GM23338 (cell line): ENCODE measurements at regions not wholly inside any gene's neighbourhood (a gene's known extent, or its start where the extent isn't known, plus 50 kb on each side); places are given as distances from the start of the nearest gene placed in this dataset.

Experiments used
- ATAC-seq: fragments of 200-7000 bp; cut with Tn5 transposase; 3 replicates; pipeline ENCODE4 v1.9.1; 2020
- DNase-seq: peaks from one replicate; pipeline ENCODE4 v3.0.0-alpha.2; 2015; ENCODE audit warnings: low spot score
- H2AFZ ChIP-seq: fragments of 200-600 bp; sonication (generic); 2 replicates; pipeline ENCODE4 v1.8.0; 2016; ENCODE audit warnings: antibody characterized with exemption, mild to moderate bottlenecking, moderate library complexity
- H3F3A ChIP-seq: fragments of 200-600 bp; sonication (generic); replicated peaks from 2 replicates; pipeline ENCODE4 v1.8.0; 2017; ENCODE audit warnings: antibody characterized with exemption, mixed run types, low read depth
- H3K27ac ChIP-seq: fragments of 200-600 bp; sonication (generic); 2 replicates; pipeline ENCODE4 v1.6.1; 2016; ENCODE audit warnings: low read depth
- H3K27me3 ChIP-seq: fragments of 200-600 bp; sonication (generic); 2 replicates; pipeline ENCODE4 v1.8.0; 2016; ENCODE audit warnings: mild to moderate bottlenecking, mixed run types, moderate library complexity; ENCODE audit not compliant: insufficient read depth
- H3K36me3 ChIP-seq: fragments of 200-600 bp; sonication (generic); 2 replicates; pipeline ENCODE4 v1.8.0; 2016; ENCODE audit warnings: mild to moderate bottlenecking; ENCODE audit not compliant: insufficient read depth
- H3K4me1 ChIP-seq: fragments of 200-600 bp; sonication (generic); 2 replicates; pipeline ENCODE4 v1.8.0; 2016; ENCODE audit warnings: mild to moderate bottlenecking, moderate library complexity; ENCODE audit not compliant: insufficient read depth
- H3K4me2 ChIP-seq: fragments of 200-600 bp; sonication (generic); 2 replicates; pipeline ENCODE4 v1.7.1; 2017; ENCODE audit warnings: mixed run types
- H3K4me3 ChIP-seq: fragments of 200-600 bp; sonication (generic); 2 replicates; pipeline ENCODE4 v1.6.1; 2016; ENCODE audit warnings: mixed run types
- H3K79me2 ChIP-seq: fragments of 200-600 bp; sonication (generic); replicated peaks from 2 replicates; pipeline ENCODE4 v1.8.0; 2017; ENCODE audit warnings: mild to moderate bottlenecking; ENCODE audit not compliant: insufficient read depth
- H3K9me2 ChIP-seq: fragments of 200-600 bp; sonication (generic); 2 replicates; pipeline ENCODE4 v1.8.0; 2017; ENCODE audit not compliant: insufficient read depth
- H4K20me1 ChIP-seq: fragments of 200-600 bp; sonication (generic); replicated peaks from 2 replicates; pipeline ENCODE4 v1.8.0; 2017; ENCODE audit warnings: mild to moderate bottlenecking; ENCODE audit not compliant: insufficient read depth
- H3K27ac Mint-ChIP-seq: 2 replicates; pipeline ENCODE4 v1.8.0; 2020; ENCODE audit warnings: inconsistent platforms, mild to moderate bottlenecking, moderate library complexity, mixed read lengths
- H3K27me3 Mint-ChIP-seq: 3 replicates; pipeline ENCODE4 v1.8.0; 2022; ENCODE audit warnings: low read depth, mild to moderate bottlenecking, moderate library complexity, mixed read lengths, inconsistent platforms; ENCODE audit not compliant: insufficient read depth, poor library complexity
- H3K36me3 Mint-ChIP-seq: 3 replicates; pipeline ENCODE4 v1.8.0; 2021; ENCODE audit warnings: low read depth, mild to moderate bottlenecking, inconsistent platforms, moderate library complexity, mixed read lengths
- H3K4me1 Mint-ChIP-seq: 3 replicates; pipeline ENCODE4 v1.8.0; 2020; ENCODE audit warnings: mild to moderate bottlenecking, inconsistent platforms, mixed read lengths
- H3K4me3 Mint-ChIP-seq: 3 replicates; pipeline ENCODE4 v1.8.0; 2021; ENCODE audit warnings: moderate library complexity, mild to moderate bottlenecking, inconsistent platforms, mixed read lengths
- H3K9me3 Mint-ChIP-seq: 3 replicates; pipeline ENCODE4 v1.8.0; 2020; ENCODE audit warnings: moderate library complexity, mild to moderate bottlenecking, inconsistent platforms, mixed read lengths
- CREB1 ChIP-seq: fragments of 250-450 bp; sonication (Bioruptor Pico); IDR thresholded peaks from 2 replicates; pipeline ENCODE4 v1.5.0; 2020; ENCODE audit warnings: low read depth, mild to moderate bottlenecking, moderate library complexity
- EZH2 ChIP-seq: fragments of 200-600 bp; sonication (generic); IDR thresholded peaks from one replicate; pipeline ENCODE4 v1.8.0; 2017; ENCODE audit warnings: antibody characterized with exemption, mild to moderate bottlenecking, low read depth; ENCODE audit not compliant: unreplicated experiment
- EZH2phosphoT487 ChIP-seq: fragments of 200-600 bp; sonication (generic); IDR thresholded peaks from one replicate; pipeline ENCODE4 v1.8.1; 2018; ENCODE audit warnings: antibody characterized with exemption; ENCODE audit not compliant: unreplicated experiment
- JUNB ChIP-seq: IDR thresholded peaks from one replicate; pipeline ENCODE4 v1.6.1; 2016; ENCODE audit warnings: antibody characterized with exemption; ENCODE audit not compliant: unreplicated experiment
- NANOG ChIP-seq: IDR thresholded peaks from 2 replicates; pipeline ENCODE4 v1.6.1; 2016; ENCODE audit warnings: antibody characterized with exemption, borderline replicate concordance
- POLR2AphosphoS5 ChIP-seq: IDR thresholded peaks from 2 replicates; pipeline ENCODE4 v1.6.1; 2016; ENCODE audit warnings: antibody characterized with exemption, low read depth
- ZNF114 ChIP-seq: fragments of 250-450 bp; sonication (Bioruptor Pico); IDR thresholded peaks from 2 replicates; pipeline ENCODE4 v1.5.0; 2020; ENCODE audit warnings: mild to moderate bottlenecking, moderate library complexity
- ZNF331 ChIP-seq: fragments of 250-450 bp; sonication (Bioruptor Pico); IDR thresholded peaks from 2 replicates; pipeline ENCODE4 v1.5.0; 2020; ENCODE audit warnings: low read depth, mild to moderate bottlenecking, moderate library complexity
- TF ChIP-seq, protein P1 (sequence below), 2 experiments: fragments of 200-600 bp in 1 of 2; sonication (generic) in 1 of 2; conservative IDR thresholded peaks; 2 replicates each; pipeline versions ENCODE4 v1.5.1 to v1.6.1; 2016 to 2017; ENCODE audit warnings: antibody characterized with exemption in 2 of 2, low read depth in 2 of 2, mild to moderate bottlenecking in 2 of 2, moderate library complexity in 1 of 2
- TF ChIP-seq, protein P2 (sequence below): IDR thresholded peaks from 2 replicates; pipeline ENCODE4 v1.6.1; 2016; ENCODE audit warnings: antibody characterized with exemption
- TF ChIP-seq, protein P3 (sequence below): IDR thresholded peaks from one replicate; pipeline ENCODE4 v1.6.1; 2018; ENCODE audit warnings: antibody characterized with exemption; ENCODE audit not compliant: unreplicated experiment

DNA sequence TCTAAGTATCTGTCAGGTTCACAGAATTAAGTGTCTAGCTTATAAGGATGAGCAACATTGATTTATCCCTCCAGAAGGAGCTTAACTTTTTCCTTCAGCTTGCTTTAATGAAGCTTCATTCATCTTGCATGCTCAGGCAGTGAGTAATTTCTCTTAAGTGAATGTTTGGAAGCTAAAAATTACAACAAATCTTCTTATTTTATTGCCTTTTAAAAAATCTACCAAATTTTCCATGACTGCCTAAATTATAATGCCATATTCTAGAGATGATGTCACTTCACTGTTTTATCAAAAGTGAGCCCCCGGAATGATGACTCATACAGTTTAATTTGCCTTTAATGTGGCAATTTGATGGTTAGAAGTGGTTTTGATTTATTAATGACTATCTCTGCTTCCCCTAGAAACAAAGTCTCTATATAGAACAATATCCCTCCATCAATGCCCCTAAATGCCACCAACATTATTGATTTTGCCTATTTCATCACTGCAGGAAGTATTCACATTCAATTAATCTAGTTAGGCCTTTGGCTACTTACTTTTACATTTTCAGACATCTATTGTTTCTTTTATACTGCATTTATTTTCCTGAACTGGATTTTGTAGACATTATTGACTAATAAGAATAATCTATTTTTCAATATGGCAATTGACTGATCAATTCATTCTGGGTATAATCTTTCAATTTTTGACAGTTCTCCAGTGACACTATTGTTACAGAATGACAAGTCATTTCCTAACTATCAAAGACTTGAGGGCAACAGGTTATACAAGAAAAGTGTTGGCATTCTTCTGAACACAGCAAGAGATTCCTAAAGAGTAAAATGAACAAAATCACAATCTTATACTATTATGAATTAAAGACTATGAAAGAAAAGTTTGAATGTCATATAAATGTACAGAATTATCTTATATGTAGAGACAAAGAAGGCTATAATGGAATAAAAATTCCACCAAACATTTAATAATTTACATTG lies 139.3 kb upstream of the ODAD2 start:
- Histone ChIP-seq H3K79me2 (no peaks in the 10 kb centered on the region), H3K36me3 (no peaks in the 10 kb centered on the region), H3F3A (no peaks in the 10 kb centered on the region), H3K27me3 (no peaks in the 10 kb centered on the region), H2AFZ (no peak overlapping the region), H4K20me1 (no peaks in the 10 kb centered on the region), H3K9me2 (no peaks in the 10 kb centered on the region), H3K4me1 (no peaks in the 10 kb centered on the region), H3K4me3 (no peak overlapping the region), H3K4me2 (no peak overlapping the region), H3K27ac (no peak overlapping the region)
- H3K4me1 Mint-ChIP-seq = no peaks in the 10 kb centered on the region
- no peak overlapping the region for H3K27ac Mint-ChIP-seq
- peaks cover 3% of the 10 kb centered on the region for H3K27me3 Mint-ChIP-seq
- peaks cover 18% of the 10 kb centered on the region; the same call in 2 of the 3 replicates for H3K36me3 Mint-ChIP-seq
- peaks cover 18% of the 10 kb centered on the region for H3K9me3 Mint-ChIP-seq
- ATAC-seq = no peak
- TF ChIP-seq ZNF114 (CRISPR knock-in tag) (no peak), POLR2AphosphoS5 (no peak)
- H3K4me3 Mint-ChIP-seq = no peak overlapping the region
- no peak for DNase-seq

DNA sequence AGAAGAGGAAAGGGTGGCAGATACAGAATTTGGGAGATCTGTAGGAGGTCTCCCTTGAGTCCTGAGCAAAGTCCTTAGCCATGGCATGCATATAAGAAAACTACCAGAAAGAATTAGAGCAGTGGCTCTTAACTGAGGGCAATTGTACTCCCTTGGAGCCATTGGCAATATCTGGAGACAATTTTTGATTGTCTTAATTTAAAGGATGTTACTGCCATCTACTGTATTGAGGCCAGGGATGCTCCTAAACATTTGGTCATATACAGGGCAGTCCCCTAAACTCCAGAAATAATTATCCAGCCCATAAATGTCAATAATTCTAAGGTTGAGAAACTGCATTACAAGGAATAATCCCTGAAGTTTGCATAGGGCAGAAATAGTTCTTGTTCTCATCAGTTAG lies 136.4 kb upstream of the ODAD2 start:
- TF ChIP-seq, protein P1, sequence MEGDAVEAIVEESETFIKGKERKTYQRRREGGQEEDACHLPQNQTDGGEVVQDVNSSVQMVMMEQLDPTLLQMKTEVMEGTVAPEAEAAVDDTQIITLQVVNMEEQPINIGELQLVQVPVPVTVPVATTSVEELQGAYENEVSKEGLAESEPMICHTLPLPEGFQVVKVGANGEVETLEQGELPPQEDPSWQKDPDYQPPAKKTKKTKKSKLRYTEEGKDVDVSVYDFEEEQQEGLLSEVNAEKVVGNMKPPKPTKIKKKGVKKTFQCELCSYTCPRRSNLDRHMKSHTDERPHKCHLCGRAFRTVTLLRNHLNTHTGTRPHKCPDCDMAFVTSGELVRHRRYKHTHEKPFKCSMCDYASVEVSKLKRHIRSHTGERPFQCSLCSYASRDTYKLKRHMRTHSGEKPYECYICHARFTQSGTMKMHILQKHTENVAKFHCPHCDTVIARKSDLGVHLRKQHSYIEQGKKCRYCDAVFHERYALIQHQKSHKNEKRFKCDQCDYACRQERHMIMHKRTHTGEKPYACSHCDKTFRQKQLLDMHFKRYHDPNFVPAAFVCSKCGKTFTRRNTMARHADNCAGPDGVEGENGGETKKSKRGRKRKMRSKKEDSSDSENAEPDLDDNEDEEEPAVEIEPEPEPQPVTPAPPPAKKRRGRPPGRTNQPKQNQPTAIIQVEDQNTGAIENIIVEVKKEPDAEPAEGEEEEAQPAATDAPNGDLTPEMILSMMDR (conservative IDR thresholded peaks at IDR 0.05; ENCODE audit: low read depth in 2 of 2) = 0 out of 4 replicates have a peak, but pooled peaks of 1 of the 2 experiments have one; percentile 10
- no peak for TF ChIP-seq JUNB
- H3K27me3 ChIP-seq = no peaks in the 10 kb centered on the region
- no peaks in the 10 kb centered on the region for H3K4me1 ChIP-seq
- ATAC-seq (no peak), DNase-seq (no peak)
- H3F3A ChIP-seq = no peaks in the 10 kb centered on the region
- H3K36me3 ChIP-seq = no peaks in the 10 kb centered on the region
- H3K36me3 Mint-ChIP-seq = peaks cover 19% of the 10 kb centered on the region; the same call in 2 of the 3 replicates
- no peak overlapping the region for H3K4me3 Mint-ChIP-seq
- peaks cover 18% of the 10 kb centered on the region for H3K9me3 Mint-ChIP-seq
- no peak overlapping the region for H3K27ac Mint-ChIP-seq
- H4K20me1 ChIP-seq = no peaks in the 10 kb centered on the region
- H3K27me3 Mint-ChIP-seq = peaks cover 3% of the 10 kb centered on the region
- H3K4me2 ChIP-seq = no peak overlapping the region
- no peaks in the 10 kb centered on the region; the same call in 1 of the 2 replicates for H3K9me2 ChIP-seq
- no peaks in the 10 kb centered on the region for H3K4me1 Mint-ChIP-seq
- no peak overlapping the region for H3K4me3 ChIP-seq
- H3K27ac ChIP-seq = no peak overlapping the region
- no peaks in the 10 kb centered on the region for H3K79me2 ChIP-seq
- no peak overlapping the region for H2AFZ ChIP-seq

DNA sequence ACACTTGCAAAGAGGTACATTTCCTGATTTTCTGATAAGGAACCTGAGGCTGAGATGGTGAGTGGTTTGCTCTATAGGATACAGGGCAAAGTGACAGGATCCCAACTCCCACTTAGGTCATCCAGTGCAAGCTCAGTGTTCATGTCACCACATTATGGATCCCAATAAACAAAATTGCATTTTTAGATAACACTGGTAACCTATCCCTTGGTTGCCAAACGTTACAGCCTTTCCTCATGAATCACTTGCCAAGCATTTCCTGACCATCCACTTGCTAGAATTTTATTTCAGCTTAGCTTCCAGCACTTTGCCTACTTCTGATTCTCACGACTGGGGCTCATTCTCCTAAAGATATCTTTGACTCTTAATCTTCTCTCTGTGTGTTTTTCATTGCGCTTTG lies 131.4 kb upstream of the ODAD2 start:
- H3K9me2 ChIP-seq = no peaks in the 10 kb centered on the region; the same call in none of the 2 replicates
- no peak overlapping the region for H2AFZ ChIP-seq
- no peaks in the 10 kb centered on the region for H4K20me1 ChIP-seq
- ATAC-seq (no peak), DNase-seq (no peak)
- H3K4me3 Mint-ChIP-seq = no peak overlapping the region
- H3K4me1 Mint-ChIP-seq = no peaks in the 10 kb centered on the region
- H3K36me3 ChIP-seq = no peaks in the 10 kb centered on the region
- H3K36me3 Mint-ChIP-seq = peaks cover 19% of the 10 kb centered on the region
- H3K79me2 ChIP-seq = no peaks in the 10 kb centered on the region
- peaks cover 9% of the 10 kb centered on the region for H3K9me3 Mint-ChIP-seq
- no peaks in the 10 kb centered on the region for H3K27me3 ChIP-seq
- H3K4me2 ChIP-seq = no peak overlapping the region
- no peaks in the 10 kb centered on the region for H3K27me3 Mint-ChIP-seq
- no peaks in the 10 kb centered on the region for H3F3A ChIP-seq
- H3K27ac ChIP-seq = no peak overlapping the region
- H3K4me1 ChIP-seq = no peaks in the 10 kb centered on the region
- no peak overlapping the region for H3K4me3 ChIP-seq
- H3K27ac Mint-ChIP-seq = no peak overlapping the region
- no peak for TF ChIP-seq EZH2
- TF ChIP-seq ZNF331 (CRISPR knock-in tag) = no peak
- TF ChIP-seq, protein P2, sequence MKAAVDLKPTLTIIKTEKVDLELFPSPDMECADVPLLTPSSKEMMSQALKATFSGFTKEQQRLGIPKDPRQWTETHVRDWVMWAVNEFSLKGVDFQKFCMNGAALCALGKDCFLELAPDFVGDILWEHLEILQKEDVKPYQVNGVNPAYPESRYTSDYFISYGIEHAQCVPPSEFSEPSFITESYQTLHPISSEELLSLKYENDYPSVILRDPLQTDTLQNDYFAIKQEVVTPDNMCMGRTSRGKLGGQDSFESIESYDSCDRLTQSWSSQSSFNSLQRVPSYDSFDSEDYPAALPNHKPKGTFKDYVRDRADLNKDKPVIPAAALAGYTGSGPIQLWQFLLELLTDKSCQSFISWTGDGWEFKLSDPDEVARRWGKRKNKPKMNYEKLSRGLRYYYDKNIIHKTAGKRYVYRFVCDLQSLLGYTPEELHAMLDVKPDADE = no peak
- no peak for TF ChIP-seq JUNB
- TF ChIP-seq CREB1 (CRISPR knock-in tag) = no peak
- TF ChIP-seq, protein P3, sequence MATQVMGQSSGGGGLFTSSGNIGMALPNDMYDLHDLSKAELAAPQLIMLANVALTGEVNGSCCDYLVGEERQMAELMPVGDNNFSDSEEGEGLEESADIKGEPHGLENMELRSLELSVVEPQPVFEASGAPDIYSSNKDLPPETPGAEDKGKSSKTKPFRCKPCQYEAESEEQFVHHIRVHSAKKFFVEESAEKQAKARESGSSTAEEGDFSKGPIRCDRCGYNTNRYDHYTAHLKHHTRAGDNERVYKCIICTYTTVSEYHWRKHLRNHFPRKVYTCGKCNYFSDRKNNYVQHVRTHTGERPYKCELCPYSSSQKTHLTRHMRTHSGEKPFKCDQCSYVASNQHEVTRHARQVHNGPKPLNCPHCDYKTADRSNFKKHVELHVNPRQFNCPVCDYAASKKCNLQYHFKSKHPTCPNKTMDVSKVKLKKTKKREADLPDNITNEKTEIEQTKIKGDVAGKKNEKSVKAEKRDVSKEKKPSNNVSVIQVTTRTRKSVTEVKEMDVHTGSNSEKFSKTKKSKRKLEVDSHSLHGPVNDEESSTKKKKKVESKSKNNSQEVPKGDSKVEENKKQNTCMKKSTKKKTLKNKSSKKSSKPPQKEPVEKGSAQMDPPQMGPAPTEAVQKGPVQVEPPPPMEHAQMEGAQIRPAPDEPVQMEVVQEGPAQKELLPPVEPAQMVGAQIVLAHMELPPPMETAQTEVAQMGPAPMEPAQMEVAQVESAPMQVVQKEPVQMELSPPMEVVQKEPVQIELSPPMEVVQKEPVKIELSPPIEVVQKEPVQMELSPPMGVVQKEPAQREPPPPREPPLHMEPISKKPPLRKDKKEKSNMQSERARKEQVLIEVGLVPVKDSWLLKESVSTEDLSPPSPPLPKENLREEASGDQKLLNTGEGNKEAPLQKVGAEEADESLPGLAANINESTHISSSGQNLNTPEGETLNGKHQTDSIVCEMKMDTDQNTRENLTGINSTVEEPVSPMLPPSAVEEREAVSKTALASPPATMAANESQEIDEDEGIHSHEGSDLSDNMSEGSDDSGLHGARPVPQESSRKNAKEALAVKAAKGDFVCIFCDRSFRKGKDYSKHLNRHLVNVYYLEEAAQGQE = no peak
- TF ChIP-seq NANOG = no peak
- TF ChIP-seq EZH2phosphoT487 = no peak
- no peak for TF ChIP-seq ZNF114 (CRISPR knock-in tag)
